Natural killer cell (primary cell): ENCODE measurements at regions not wholly inside any gene's neighbourhood (a gene's known extent, or its start where the extent isn't known, plus 50 kb on each side); places are given as distances from the start of the nearest gene placed in this dataset.

Source experiments
- ATAC-seq, 3 donors: fragments of 150-1000 bp in 2 of 3; fragments of 200-7000 bp in 1 of 3; cut with Tn5 transposase; 1 replicate in 1 of 3; 2 replicates in 2 of 3; pipeline ENCODE4 v1.10.0; 2021; ENCODE audit warnings: mild to moderate bottlenecking in 2 of 3, moderate library complexity in 2 of 3
- DNase-seq, 2 donors: peaks; one replicate each; pipeline versions ENCODE4 v3.0.0 to v3.0.0-alpha.2; 2013 to 2021; ENCODE audit warnings: mixed read lengths in 1 of 2
- H3K27ac ChIP-seq: one replicate; pipeline ENCODE4 v1.5.1; 2013; ENCODE audit warnings: mild to moderate bottlenecking, low read length
- H3K27me3 ChIP-seq: one replicate; pipeline ENCODE4 v1.6.1; 2013; ENCODE audit warnings: low read length; ENCODE audit not compliant: control insufficient read depth, insufficient read depth
- H3K36me3 ChIP-seq: one replicate; pipeline ENCODE4 v1.6.1; 2013; ENCODE audit warnings: low read length; ENCODE audit not compliant: control insufficient read depth, insufficient read depth
- H3K4me1 ChIP-seq: one replicate; pipeline ENCODE4 v1.6.1; 2013; ENCODE audit warnings: low read length; ENCODE audit not compliant: control insufficient read depth, insufficient read depth
- H3K4me3 ChIP-seq: one replicate; pipeline ENCODE4 v1.5.1; 2013; ENCODE audit warnings: low read length
- H3K9me3 ChIP-seq: one replicate; pipeline ENCODE4 v1.6.1; 2013; ENCODE audit warnings: low read length; ENCODE audit not compliant: control insufficient read depth, insufficient read depth
- H3K27ac Mint-ChIP-seq, 2 donors: one replicate each; pipeline ENCODE4 v1.8.0; 2022; ENCODE audit warnings: mild to moderate bottlenecking in 2 of 2, mixed read lengths in 2 of 2, moderate library complexity in 1 of 2
- H3K27me3 Mint-ChIP-seq, 2 donors: one replicate each; pipeline ENCODE4 v1.8.0; 2022; ENCODE audit warnings: low read depth in 2 of 2, mixed read lengths in 2 of 2
- H3K36me3 Mint-ChIP-seq: one replicate; pipeline ENCODE4 v1.8.0; 2022; ENCODE audit warnings: mixed read lengths
- H3K4me1 Mint-ChIP-seq, 2 donors: one replicate each; pipeline ENCODE4 v1.8.0; 2022; ENCODE audit warnings: mixed read lengths in 2 of 2
- H3K4me3 Mint-ChIP-seq: one replicate; pipeline ENCODE4 v1.8.0; 2022; ENCODE audit warnings: mild to moderate bottlenecking, moderate library complexity, mixed read lengths
- H3K9me3 Mint-ChIP-seq, 2 donors: one replicate each; pipeline ENCODE4 v1.8.0; 2022; ENCODE audit warnings: mixed read lengths in 2 of 2
- CTCF ChIP-seq: fragments of 200-600 bp; IDR thresholded peaks from one replicate; pipeline ENCODE4 v1.8.0; 2022; ENCODE audit warnings: antibody characterized with exemption
- WGBS: methylation state at CpG from one replicate; pipeline ENCODE4 v1.1.7; 2013; ENCODE audit warnings: missing lambda C conversion rate; ENCODE audit not compliant: insufficient coverage; 5-methylcytosine and 5-hydroxymethylcytosine counted together
- intact Hi-C: fragments of 100-400 bp; cut with micrococcal nuclease; formaldehyde crosslinking; loops from one replicate; pipeline ENCODE4 v1.14.2; 2022

GRCh38 chr12:91432755-91433154 is 250.1 kb upstream of the DCN start:
- intact Hi-C loops = no loop called here

GRCh38 chr12:91432089-91432488 is 249.5 kb upstream of the DCN start:
- H3K27me3 ChIP-seq = no peaks in the 10 kb centered on the region
- ATAC-seq = no peak
- Mint-ChIP-seq H3K9me3 (no peaks in the 10 kb centered on the region), H3K27me3 (peaks cover 8 to 24% of the 10 kb centered on the region in 2 donors), H3K36me3 (no peaks in the 10 kb centered on the region), H3K27ac (no peak overlapping the region), H3K4me1 (no peaks in the 10 kb centered on the region), H3K4me3 (no peak overlapping the region)
- no peak for TF ChIP-seq CTCF
- H3K27ac ChIP-seq = no peak overlapping the region
- DNase-seq = no peak
- intact Hi-C loops = no loop called here
- no peaks in the 10 kb centered on the region for H3K36me3 ChIP-seq
- 34% methylated on average over 2 of the region's 2 CpGs for WGBS
- no peaks in the 10 kb centered on the region for H3K4me1 ChIP-seq
- no peaks in the 10 kb centered on the region for H3K9me3 ChIP-seq
- H3K4me3 ChIP-seq = no peak overlapping the region

More at GRCh38 chr12:91432755-91433154, 250.1 kb upstream of the DCN start:
- peaks cover 8 to 24% of the 10 kb centered on the region in 2 donors for H3K27me3 Mint-ChIP-seq
- 40% methylated on average over 1 of the region's 1 CpG for WGBS
- Histone ChIP-seq H3K27me3 (no peaks in the 10 kb centered on the region), H3K27ac (no peak overlapping the region), H3K9me3 (no peaks in the 10 kb centered on the region), H3K36me3 (no peaks in the 10 kb centered on the region), H3K4me1 (no peaks in the 10 kb centered on the region), H3K4me3 (no peak overlapping the region)
- no peak overlapping the region for H3K27ac Mint-ChIP-seq
- H3K9me3 Mint-ChIP-seq = no peaks in the 10 kb centered on the region
- ATAC-seq (no peak), DNase-seq (no peak)
- H3K4me1 Mint-ChIP-seq = no peaks in the 10 kb centered on the region
- H3K4me3 Mint-ChIP-seq = no peak overlapping the region
- no peaks in the 10 kb centered on the region for H3K36me3 Mint-ChIP-seq
- TF ChIP-seq CTCF = no peak

- TF ChIP-seq CTCF = no peak
Measured at GRCh38 chr12:91424506-91424905, 241.9 kb upstream of the DCN start.

GRCh38 chr12:91423693-91424050 is 241.1 kb upstream of the DCN start:
- Mint-ChIP-seq H3K9me3 (no peaks in the 10 kb centered on the region), H3K36me3 (no peaks in the 10 kb centered on the region), H3K27me3 (peaks cover 17 to 24% of the 10 kb centered on the region in 2 donors), H3K4me3 (no peak overlapping the region), H3K27ac (no peak overlapping the region), H3K4me1 (no peaks in the 10 kb centered on the region)
- DNase-seq (no peak), ATAC-seq (no peak)
- H3K9me3 ChIP-seq = no peaks in the 10 kb centered on the region
- no peak overlapping the region for H3K4me3 ChIP-seq
- WGBS = 77% methylated on average over 2 of the region's 2 CpGs
- H3K27me3 ChIP-seq = no peaks in the 10 kb centered on the region
- TF ChIP-seq CTCF = no peak
- intact Hi-C loops = no loop called here
- H3K36me3 ChIP-seq = no peaks in the 10 kb centered on the region
- H3K4me1 ChIP-seq = no peaks in the 10 kb centered on the region
- no peak overlapping the region for H3K27ac ChIP-seq

More at GRCh38 chr12:91424506-91424905, 241.9 kb upstream of the DCN start:
- Histone ChIP-seq H3K9me3 (no peaks in the 10 kb centered on the region), H3K36me3 (no peaks in the 10 kb centered on the region), H3K27ac (no peak overlapping the region), H3K27me3 (no peaks in the 10 kb centered on the region), H3K4me1 (no peaks in the 10 kb centered on the region), H3K4me3 (no peak overlapping the region)
- ATAC-seq = no peak
- no peaks in the 10 kb centered on the region for H3K36me3 Mint-ChIP-seq
- DNase-seq = no peak
- H3K27me3 Mint-ChIP-seq = peaks cover 21 to 24% of the 10 kb centered on the region in 2 donors
- H3K4me1 Mint-ChIP-seq = no peaks in the 10 kb centered on the region
- H3K27ac Mint-ChIP-seq = no peak overlapping the region
- intact Hi-C loops = no loop called here
- H3K9me3 Mint-ChIP-seq = no peaks in the 10 kb centered on the region
- 100% methylated on average over 1 of the region's 2 CpGs for WGBS
- no peak overlapping the region for H3K4me3 Mint-ChIP-seq
